Fibroblast of skin of right biceps (primary cell): ENCODE measurements at regions not wholly inside any gene's neighbourhood (a gene's known extent, or its start where the extent isn't known, plus 50 kb on each side); places are given as distances from the start of the nearest gene placed in this dataset.

Experiments used
- DNase-seq: peaks from one replicate; pipeline ENCODE4 v3.0.0-alpha.2; 2013

DNA sequence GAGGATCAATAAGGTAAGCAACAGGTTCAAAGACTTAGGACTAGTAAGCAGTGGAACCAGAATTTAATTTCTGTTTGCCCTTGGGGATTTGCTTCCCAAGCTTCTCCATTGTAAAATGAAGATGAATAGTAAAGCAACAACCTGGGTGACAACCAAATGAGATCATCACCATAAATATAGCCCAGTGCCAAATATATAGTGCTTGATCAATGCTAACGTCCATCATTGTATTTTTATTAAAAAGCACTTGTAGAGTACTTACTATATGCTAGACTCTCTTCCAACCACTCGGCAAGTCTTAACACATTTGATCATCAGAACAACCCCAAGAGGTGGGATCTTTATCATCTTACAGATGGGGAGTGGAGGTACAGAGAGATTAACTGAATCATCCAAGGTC lies 51.5 kb upstream of the NMNAT3 start:
- DNase-seq, result no peak

DNA sequence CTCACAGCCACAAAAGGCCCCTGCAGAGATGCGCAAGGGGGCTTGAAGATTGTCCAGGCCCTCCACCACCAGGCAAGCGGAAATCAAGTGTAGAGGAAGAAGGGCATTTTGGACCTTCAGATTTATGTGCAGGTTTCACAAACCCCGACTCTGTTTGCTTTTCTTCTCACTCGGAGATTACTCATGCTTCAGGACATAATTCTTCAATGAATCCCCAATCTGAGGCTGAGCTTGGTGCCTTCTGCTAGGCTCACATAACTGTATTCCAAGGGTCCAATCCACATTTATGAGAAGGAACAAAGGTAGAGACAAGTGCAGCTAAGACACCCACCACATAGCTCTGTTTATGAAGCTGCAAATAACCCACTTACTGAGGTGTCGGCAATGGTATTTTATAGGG lies 50.6 kb upstream of the NMNAT3 start:
- no peak for DNase-seq
